Activated CD4-positive, CD25-positive, alpha-beta regulatory T cell treated with anti-CD3 and anti-CD28 coated beads, Interleukin-2, amount 50 U/mL, for 16 hours (primary cell): ENCODE measurements at regions not wholly inside any gene's neighbourhood (a gene's known extent, or its start where the extent isn't known, plus 50 kb on each side); places are given as distances from the start of the nearest gene placed in this dataset.

Experiments
- DNase-seq: peaks from one replicate; pipeline ENCODE4 v3.0.0-alpha.2; 2020; ENCODE audit warnings: low read depth, low spot score

DNA sequence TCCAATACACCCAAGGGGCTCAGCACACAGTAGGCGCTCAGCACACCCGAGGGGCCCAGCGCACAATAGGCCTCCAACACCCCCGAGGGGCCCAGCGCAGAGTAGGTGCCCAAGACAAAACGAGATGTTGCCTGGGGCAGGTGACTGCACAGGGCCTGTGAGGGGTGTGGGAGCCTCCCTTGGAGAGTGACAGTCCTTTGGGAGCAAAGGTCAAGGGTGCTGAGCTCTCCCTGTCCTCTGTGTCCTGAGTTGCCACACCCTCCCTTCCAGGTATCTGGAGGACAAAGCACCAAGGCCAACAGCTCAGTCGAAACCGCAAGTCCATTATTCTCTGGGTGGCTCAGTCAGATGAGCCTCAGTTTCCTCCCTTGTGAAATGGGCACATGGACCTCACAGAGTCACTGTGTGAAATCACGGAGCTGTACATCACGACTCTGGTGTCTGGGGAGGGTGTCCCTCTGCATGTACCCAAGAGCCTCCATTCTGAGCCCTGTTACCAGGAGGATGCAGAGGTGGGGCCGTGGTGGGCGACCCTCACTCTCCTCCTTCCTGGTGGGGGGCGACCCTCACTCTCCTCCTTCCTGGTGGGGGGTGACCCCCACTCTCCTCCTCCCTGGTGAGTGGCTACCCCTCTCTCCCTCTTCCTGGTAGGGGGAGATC lies 81.3 kb downstream of the FOXL3 start:
- no peak for DNase-seq

DNA sequence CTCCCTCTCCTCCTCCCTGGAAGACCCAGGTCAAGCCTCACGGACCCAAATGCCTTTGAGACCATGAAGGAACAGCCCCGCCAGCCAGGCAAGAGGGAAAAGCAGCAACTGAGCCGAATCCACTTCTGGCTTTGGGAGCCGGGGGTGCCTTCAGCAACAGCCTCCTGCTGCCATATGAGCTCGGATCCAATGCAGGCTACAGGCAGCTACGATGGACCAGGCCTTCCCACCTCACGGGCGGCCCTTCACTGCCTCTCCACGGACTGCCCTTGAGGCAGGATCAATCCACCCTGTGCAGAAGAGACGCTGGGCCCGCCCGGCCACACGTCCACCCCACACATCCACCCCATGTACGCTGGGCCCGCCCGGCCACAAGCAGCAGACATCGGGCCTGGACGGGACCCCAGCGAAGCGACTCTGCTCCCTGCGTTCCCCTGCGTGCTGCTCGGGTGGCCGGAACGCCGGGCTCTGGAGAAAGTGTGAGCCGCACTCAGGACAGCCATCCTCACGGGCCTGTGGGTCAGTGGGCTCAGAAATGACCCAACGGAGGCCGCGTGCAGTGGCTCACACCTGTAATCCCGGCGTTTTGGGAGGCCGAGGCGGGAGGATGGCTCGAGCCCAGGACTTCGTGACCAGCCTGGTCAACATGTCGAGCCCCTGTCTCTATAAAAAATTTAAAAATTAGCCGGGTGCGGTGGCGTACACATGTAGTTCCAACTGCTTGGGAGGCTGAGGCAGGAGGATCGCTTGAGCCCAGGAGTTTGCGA lies 82.0 kb downstream of the FOXL3 start:
- no peak for DNase-seq

DNA sequence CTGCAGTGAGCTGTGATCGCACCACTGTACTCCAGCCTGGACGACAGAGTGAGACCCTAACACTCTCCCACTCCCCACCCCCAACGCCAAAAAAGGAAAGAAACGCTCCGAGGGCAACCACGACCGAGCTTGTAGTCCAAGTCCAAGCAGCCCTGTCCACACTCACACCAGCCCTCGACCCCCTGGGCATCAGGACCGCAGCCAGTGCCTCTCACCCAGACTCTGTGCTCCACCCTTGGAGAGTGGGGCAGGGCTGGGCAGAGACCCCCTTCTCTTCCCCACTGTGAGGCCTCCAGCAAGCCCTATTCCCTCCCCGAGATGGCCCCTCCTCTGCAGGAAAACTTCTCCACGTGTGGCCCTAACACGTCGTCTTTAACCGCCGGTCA lies 82.6 kb downstream of the FOXL3 start:
- no peak for DNase-seq

DNA sequence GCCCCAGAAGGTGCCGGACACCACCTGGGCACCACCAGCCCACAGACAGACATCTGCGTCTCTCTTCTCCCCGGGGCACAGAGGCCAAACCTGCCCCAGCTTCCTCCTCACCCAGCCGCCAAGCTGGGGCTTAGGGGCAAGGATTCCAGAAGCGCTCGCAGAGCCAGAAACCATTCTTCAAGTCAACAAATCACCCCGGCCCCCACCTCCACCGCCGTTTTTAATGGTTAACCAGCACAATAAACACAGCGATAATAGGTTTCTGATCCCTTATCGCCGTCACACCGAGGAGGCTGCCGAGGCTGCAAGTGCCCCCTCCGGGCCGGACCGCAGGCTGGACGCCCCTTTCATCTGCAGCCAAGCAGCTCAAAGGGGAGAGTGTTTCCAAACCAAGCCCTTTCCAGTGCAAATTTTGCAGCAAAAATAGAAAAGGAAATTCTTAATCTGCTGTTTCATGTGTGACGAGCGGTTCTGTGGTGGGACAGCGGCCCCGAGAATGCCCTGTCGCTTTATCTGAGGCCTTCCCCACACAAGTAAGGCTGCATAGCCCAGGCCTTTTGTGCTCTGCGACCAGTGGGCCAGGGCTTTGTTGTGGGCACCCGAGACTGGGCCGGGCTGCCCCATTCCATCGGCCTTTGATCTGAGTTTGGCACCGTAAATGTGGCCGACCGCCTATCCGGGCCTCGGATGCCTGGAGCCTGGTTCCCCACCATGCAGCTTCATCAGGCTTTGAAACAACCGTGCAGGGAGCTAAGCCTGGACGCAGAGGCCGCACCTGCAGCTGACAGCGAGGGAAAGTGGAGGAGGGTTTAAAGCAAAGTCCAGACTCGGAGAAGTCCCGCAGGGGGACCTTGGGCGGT lies 83.2 kb downstream of the FOXL3 start:
- DNase-seq = no peak

DNA sequence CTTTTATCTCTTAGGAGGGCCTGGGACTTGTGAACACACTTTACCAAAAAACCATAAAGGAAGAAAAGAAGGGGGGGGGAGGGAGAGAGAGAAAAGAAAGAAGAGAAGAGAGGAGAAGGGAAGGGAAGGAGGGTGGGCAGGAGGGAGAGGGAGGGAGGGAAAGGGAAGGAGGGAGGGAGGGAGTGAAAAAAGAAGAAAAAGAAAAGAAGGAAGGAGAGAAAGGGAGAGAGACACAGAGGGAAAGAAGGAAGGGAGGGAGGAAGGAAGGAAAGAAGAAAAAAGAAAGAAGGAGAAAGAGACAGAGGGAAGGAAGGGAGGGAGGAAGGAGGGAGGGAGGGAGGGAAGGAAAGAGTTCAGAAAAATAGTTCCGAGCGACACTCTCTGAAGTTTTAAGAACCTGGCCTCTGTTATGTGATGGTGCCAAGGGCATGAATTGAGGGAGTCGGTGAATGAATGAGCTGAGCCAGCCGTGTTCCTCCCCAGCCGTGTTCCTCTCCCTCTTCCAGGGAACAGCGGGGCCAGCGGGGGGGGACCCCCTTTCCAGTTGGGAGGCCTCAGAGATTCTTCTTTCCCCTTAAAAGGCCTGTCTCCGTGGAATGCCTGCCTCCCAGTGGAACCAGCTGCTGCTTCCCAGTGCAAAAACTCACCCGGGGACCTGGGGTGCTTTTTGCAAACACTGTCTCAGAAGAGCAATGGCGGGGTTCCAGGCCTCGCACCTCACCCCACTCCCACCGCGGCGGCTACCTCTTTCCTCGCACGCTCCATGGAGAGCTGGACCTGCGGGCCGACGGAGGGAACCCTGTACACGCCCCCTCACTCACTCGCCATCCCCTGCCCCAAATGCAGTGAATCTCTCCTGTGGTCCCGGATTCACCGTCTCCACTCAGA lies 84.1 kb downstream of the FOXL3 start:
- no peak for DNase-seq

DNA sequence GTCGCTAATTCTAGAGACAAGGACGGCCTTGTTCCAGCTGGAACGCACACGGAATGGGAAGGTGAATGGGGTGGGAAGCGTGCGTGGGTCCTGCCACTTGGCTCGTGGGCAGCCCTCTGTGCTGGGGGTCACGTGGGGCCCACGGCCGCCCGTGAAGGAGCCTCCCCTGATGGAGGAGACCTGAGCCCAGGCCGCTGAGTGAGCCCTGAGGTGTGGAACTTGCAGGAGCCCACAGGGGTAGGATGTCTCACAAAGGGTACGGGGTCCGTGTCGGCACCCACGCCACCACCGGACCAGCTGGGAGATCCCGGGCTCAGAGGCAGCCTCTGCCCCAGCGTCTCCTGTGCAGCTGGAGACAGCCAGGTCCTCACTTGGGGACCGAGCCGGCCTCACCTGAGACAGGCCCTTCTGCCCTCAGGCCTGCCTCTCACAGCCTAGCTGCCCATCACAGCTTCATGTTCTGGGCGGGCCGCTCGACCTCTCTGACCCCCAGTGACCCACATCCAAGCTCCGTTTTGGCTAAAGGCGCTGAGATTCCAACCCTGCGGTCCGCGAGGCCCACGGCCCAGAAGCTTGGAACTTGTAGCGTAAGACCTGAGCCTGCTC lies 84.8 kb downstream of the FOXL3 start:
- no peak for DNase-seq

DNA sequence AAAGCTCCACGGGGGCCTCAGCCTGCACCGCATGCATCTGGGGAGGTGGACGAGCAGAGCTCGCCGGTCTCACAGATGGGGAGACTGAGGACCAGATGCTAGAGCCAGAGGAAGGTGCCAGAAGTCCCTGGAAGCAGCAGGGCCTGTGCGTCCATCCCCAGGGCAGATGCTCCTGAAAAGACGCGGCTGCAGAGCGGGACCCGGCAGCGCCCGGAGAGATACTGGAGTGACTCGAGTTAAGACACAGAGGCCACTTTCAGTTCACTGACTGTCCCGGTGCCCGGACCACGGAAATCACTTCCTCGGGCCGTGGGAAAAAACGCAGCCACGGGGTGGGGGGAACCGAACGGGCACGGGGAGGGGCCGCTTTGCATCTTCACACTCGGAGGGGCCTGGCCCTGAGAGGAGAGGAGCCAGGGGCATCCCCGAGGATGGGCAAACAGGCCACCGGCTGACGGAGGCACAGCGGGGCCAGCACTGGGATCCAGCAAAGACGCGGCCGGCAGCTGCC lies 85.4 kb downstream of the FOXL3 start:
- no peak for DNase-seq

DNA sequence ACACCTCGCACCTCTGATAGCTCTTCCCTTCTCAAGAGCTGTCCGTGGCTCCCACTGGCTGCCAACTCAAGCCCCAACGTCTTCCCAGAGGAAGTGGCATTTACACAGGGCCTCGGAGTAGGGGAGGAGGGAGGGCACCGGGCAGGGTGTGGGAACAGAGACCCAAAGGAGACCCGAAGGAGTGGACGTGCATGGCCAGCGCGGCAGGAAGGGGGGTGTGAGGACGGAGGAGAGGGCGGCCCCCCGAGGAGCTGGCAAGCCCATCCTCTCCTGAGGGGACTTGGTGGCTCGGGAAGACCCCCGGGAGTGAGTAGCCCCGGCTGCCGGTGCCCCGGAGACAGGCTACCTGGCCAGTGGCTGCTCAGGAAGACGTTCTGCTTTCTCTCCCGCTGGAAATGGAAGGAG lies 85.9 kb downstream of the FOXL3 start:
- DNase-seq = no peak

DNA sequence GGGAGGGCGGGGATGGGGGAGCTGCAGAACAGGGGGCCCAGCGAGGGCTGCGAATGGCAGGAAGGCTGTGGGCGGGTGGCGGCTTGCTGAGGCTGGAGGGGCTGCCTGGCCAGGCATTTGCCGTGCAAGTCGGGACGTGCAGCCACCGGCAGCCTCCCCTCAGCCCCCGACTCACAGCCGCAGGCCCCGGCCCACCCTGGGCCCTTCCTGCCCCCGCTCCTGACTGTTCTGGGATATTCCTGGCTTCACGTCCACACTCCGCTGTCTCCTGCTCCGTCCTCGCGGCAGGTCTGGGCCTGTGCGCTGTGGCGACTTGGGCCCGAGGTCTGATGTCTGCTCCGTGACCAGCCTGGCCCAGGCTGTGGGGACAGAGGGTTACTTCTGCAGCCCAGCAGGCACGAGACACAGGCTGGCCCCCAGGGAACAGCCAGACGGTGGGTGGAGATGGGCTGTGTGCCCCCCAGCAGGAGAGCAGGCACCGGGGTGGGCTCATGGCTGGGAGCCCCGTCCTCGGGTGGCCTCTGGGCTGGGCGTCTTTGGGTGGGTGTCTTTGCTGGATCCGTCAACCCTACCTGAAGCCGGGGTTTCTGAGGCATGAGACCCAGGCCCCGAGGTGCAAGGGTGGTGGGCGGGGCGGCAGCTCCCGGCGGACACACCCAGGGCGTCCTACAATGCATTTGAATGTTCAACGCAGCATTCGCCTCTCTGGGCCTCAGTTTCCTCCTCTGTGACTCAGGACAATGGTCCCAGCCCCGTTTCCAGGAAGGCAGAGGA lies 86.5 kb downstream of the FOXL3 start:
- no peak for DNase-seq

DNA sequence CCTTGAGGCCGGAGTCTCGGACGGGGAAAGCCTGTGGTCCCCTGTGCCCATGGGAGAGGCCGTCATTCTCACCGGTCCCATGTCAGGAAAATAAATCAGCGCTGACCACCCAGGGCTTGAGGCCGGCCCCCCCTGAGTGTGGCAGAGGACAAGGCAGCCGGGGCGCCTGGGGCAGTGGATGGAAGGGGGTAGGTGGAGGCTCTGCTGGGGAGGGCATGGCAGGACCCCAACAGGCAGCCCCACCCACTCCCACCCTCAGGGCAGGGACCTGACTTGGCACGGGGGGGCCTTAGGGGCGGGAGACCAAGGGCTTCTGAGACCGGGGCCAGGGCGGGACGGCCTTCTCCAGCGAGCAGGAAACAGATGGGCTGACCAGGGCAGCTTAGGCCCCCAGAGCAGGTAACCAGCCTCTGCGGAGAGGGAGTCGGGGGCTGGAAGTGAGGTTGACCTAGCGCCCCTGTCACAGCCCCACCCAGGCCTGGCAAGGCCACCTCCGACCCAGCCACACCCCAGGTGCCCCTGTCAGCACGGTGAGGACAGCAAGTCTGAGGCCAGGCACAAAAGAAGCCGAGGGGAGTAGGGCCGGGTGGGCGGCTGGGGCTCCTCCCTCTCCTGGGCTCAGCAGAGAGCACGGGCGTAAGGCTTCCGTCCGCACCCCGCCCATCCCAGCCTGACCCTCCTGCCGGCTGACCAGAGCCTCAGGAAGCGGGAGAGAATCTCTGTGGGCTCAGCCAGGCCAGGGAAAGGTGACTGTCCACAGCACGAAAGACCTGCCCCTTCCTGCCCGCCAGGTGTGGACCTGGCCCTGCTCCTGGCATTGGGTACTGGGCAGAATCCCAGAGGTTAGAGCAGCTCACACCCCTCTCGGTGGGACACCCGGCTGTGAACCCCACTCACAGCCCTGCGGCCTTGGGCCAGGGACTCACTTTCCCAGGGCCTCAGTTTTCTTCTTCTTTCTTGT lies 87.4 kb downstream of the FOXL3 start:
- no peak for DNase-seq

DNA sequence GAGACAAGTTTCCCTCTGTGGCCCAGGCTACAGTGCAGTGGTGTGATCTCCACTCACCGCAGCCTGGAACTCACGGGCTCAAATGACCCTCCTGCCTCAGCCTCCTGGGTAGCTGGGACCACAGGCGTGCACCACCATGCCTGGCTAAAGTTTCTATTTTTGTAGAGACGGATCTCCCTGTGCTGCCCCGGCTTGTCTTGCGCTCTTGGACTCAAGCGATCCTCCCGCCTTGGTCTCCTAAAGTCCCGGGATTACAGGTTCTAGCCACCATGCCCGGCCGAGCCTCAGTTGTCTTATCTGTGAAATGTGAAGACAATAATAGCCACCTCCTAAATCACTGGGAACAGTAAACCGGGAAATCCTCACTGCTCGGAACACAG lies 88.1 kb downstream of the FOXL3 start:
- no peak for DNase-seq

DNA sequence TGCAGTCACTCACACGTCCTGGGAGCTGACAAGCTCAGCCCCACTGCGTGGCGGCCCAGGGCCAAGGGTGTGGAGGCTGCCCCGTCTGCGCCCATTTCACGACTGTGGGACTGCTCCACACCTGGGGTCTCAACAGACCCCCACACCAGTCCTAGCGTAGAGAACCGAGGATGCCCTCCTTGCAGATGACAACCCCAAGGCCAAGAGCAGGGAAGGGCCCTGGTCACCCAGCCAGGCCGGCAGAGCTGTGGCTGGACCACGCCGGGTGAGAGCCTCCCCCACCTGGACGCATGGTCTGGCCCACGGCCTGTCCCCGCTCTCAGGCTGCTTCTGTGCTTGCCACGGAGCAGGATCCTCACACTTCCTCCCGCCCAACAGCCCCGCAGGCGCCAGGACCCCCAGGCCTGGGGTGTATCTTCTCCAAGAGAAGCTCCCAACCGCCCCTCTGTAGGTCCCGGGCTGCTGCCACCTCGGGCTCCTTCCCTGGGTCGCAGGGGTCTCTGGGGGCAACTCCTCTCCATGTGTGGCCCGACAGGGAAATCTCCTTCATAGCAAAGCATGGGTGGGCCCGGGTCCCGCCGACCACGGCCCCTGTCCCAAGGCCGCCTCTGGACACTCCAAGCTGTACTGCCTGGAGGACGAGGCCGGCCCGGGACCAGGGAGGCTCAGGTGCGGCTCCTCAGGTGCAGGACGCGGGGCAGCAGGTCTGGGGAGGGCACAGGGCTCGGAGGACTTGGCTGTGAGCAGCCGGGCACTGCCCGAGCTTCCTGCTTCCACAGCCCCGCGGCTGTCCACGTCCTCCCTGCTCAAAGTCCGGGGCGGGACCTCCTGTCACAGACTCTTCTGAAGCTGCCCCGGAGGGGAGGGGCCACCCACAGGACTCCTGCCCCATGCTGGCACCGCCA lies 88.8 kb downstream of the FOXL3 start:
- DNase-seq = no peak

DNA sequence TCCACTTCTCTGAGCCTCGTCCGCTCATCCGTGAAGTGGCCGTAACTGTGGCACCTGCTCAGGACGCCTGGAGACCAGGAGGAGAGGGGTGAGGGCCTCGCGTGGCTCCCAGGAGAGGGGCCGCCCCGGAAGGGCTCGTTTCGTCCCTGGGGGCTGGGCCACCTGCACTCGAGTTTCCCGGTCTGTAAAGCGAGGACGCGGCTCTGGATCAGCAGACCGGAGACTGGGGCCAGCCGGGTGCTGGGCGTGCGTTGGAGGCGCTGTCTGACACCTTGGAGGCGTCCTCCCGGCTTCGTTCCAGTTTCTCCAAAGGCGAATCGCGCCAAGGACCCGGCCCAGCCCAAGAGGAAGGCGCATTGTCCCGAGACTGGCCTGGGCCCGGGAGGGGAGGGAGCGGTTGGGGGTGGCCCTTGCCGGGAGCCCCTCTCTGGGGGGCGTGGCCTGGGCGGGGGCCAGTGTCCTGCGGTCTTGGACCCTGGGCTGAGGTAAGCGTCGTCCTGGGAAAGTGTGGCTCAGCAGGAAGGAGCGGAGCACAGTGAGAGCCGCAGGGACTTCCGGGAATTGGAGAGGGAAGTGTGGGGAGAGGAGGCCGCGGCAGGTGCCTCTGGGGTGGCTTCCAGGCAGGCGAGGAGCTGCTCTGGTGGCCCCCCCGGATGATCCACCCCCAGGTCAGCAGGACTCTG lies 89.6 kb downstream of the FOXL3 start:
- DNase-seq = no peak

DNA sequence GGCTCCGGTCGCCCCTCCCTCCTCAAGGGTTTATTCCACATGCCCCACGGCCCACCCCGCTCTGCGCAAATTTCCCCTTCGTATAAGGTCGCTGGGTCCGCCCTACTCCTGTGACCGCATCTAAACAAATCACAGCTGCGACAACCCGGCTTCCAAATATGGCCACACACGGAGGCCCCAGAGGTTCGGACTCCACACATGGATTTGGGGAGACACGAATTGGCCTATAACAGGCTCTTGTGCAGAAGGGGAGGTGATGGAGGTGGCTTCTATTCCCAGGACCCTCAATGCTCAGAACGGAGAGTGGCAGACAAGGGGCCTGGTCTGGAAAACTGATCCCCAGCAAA lies 90.1 kb downstream of the FOXL3 start:
- DNase-seq = no peak

DNA sequence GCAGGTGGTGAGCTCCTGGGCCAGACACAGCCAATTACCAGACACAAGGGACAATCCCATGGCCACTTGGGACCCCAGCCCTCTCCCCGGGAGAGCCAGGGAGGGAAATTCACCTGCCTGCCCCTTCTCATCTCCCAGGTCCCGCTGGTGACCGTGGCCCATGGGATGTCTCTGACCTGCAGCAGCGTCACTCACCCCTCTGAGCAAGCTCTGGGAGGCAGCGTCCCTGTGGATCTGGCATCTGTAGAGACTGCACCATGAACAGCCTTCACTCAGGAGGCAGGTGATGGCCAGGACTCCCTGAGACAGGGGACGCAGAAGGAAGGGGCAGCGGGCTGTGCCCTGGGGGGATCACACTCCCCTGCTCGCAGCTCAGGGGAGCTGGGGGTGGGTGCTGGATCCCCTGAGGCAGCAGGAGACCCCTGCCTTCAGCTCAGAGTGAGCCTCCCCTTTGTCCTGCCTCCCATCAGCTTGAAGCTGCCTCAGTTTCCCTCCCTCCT lies 90.8 kb downstream of the FOXL3 start:
- DNase-seq = no peak

DNA sequence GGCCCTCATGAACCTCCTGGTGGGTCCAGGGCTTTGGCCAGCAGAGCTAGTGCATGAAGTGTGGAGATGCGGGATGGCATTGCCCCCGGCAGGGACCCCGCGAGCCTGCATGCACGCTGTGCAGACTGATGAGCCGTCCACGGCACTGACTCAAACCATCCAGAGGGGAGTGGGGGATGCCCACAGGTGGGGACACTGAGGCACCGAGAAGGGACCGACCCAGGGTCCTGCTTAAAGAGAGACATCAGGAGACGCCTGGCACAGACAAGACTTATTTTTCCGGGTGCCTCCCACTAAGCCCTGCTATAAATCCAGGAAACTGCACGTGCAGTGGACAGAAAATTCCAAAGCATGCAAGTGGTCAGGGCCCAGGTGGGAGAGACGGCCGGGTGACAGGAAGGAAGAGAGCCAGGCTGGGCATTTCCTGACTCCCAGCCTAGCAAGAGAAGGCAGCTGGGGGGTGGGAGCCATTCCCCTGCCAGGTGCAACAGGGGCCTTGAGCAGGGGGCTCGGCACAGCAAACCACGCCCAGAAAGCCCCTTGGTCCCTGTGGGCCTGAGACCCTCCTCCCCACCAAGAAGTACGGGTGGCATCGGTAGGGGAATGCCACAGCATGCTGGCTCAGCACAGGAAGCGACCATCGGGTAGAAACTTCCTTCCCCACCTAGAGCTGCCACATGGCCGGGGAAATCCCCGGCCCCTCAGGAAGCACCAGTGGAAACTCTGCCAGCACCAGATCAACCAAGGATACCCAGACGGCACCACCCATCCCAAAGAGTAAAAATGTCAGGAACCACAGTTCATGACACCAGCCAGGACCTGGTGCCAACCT lies 91.5 kb downstream of the FOXL3 start:
- no peak for DNase-seq
